ENCODE measurements at regions not wholly inside any gene's neighbourhood (a gene's known extent, or its start where the extent isn't known, plus 50 kb on each side); places are given as distances from the start of the nearest gene placed in this dataset.

DNA sequence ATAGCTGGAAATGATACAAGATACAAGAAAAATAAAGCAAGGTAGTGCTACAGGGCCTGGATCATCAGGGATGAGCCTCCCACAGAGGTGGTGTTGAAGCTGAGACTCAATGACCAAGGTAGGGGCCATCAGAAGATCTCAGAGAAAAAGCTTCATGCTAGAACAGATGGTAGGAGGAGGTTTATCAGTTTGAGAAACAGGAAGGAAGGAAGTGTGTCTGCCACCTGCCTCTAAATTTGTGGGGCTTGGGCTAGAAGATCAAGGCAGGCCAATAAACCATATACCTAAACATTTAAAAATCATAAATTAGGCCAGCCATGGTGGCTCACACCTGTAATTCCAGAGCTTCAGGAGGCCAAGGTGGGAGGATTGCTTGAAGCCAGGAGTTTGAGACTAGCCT is 410.8 kb upstream of the PRKCQ start:
- Mint-ChIP-seq H3K27ac (ENCODE audit: unreplicated experiment) (no peak overlapping the region), H3K4me3 (ENCODE audit: unreplicated experiment) (no peak overlapping the region), H3K4me1 (ENCODE audit: low read depth, unreplicated experiment) (no peaks in the 10 kb centered on the region), H3K9me3 (ENCODE audit: unreplicated experiment) (no peaks in the 10 kb centered on the region), H3K27me3 (ENCODE audit: insufficient read depth, unreplicated experiment) (peaks cover 3% of the 10 kb centered on the region), H3K36me3 (ENCODE audit: insufficient read depth, unreplicated experiment) (no peaks in the 10 kb centered on the region)
- no TSS peak for BruUV-seq (replicated peaks)
- 0 out of 2 replicates have a peak, but pooled peaks cover 2% of the 10 kb centered on the region for H3K9me3 ChIP-seq
- ChIA-PET POLR2A (no interaction called here), CTCF (no interaction called here)
- no peak for DNase-seq
- no peaks in the 10 kb centered on the region for H3K4me1 ChIP-seq
- no peak overlapping the region for H3K4me3 ChIP-seq (ENCODE audit: low read depth, low read length)
- H3K27me3 ChIP-seq (replicated peaks; ENCODE audit: control insufficient read depth, insufficient read depth, low read length) = no peaks in the 10 kb centered on the region
- TF ChIP-seq, protein P1, sequence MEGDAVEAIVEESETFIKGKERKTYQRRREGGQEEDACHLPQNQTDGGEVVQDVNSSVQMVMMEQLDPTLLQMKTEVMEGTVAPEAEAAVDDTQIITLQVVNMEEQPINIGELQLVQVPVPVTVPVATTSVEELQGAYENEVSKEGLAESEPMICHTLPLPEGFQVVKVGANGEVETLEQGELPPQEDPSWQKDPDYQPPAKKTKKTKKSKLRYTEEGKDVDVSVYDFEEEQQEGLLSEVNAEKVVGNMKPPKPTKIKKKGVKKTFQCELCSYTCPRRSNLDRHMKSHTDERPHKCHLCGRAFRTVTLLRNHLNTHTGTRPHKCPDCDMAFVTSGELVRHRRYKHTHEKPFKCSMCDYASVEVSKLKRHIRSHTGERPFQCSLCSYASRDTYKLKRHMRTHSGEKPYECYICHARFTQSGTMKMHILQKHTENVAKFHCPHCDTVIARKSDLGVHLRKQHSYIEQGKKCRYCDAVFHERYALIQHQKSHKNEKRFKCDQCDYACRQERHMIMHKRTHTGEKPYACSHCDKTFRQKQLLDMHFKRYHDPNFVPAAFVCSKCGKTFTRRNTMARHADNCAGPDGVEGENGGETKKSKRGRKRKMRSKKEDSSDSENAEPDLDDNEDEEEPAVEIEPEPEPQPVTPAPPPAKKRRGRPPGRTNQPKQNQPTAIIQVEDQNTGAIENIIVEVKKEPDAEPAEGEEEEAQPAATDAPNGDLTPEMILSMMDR (IDR thresholded peaks at IDR 0.05; ENCODE audit: insufficient read depth in 1 of 2, low read depth in 1 of 2, low read length in 1 of 2, severe bottlenecking in 1 of 2, unreplicated experiment in 1 of 2) = no peak
- intact Hi-C loops (cut with micrococcal nuclease; ENCODE audit: unreplicated experiment) = no loop called here
- no peaks in the 10 kb centered on the region for H3K36me3 ChIP-seq (ENCODE audit: control insufficient read depth, insufficient read depth, low read length)

DNA sequence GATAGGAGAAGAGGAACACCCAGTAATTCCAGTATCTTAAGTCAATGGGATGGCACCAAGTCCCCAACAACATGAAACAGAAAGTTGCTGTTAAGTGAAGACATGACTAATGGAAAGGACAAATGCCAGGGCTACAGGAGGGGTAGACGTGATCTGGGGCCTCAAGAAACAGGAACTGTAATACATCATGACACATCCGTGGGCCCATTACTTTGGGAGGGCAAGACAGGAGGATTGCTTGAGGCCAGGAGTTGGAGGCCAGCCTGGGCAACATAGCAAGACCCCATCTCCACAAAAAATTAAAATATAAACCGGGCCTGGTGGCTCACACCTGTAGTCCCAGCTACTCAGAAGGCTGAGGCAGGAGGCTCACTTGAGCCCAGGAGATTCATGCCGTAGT is 408.6 kb upstream of the PRKCQ start:
- H3K4me1 Mint-ChIP-seq (ENCODE audit: low read depth, unreplicated experiment) = no peaks in the 10 kb centered on the region
- POLR2A ChIA-PET = no interaction called here

DNA sequence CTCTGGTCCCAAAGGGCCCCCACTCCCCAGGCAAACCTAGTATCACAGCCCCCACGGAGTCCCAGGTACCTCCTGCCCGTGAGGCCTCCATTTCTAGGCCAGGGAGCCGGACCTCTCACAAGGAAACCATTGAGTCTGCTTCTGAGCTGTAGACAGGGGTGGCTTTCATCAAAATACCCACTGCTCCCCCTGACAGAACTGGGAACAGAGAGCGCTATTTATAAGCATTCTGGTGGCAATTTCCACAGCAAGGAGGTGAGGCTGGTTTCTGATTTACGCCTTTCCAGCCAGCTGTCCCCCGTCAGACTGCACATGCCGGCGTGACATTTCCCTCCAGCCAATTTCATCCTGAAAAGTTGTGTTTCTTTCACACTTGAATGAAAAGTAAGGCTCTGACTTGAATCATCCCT is 407.5 kb upstream of the PRKCQ start:
- Histone ChIP-seq H3K9me3 (0 out of 2 replicates have a peak, but pooled peaks cover 5% of the 10 kb centered on the region), H3K27me3 (replicated peaks; ENCODE audit: control insufficient read depth, insufficient read depth, low read length) (no peaks in the 10 kb centered on the region), H3K4me3 (ENCODE audit: low read depth, low read length) (no peak overlapping the region), H3K36me3 (ENCODE audit: control insufficient read depth, insufficient read depth, low read length) (no peaks in the 10 kb centered on the region), H3K4me1 (no peaks in the 10 kb centered on the region)
- Mint-ChIP-seq H3K9me3 (ENCODE audit: unreplicated experiment) (peaks cover 7% of the 10 kb centered on the region), H3K4me3 (ENCODE audit: unreplicated experiment) (no peak overlapping the region), H3K36me3 (ENCODE audit: insufficient read depth, unreplicated experiment) (no peaks in the 10 kb centered on the region), H3K4me1 (ENCODE audit: low read depth, unreplicated experiment) (no peaks in the 10 kb centered on the region), H3K27me3 (ENCODE audit: insufficient read depth, unreplicated experiment) (peaks cover 3% of the 10 kb centered on the region), H3K27ac (ENCODE audit: unreplicated experiment) (no peak overlapping the region)
- TF ChIP-seq, protein P1 (IDR thresholded peaks at IDR 0.05; ENCODE audit: insufficient read depth in 1 of 2, low read depth in 1 of 2, low read length in 1 of 2, severe bottlenecking in 1 of 2, unreplicated experiment in 1 of 2) = no peak
- no peak for DNase-seq
- intact Hi-C loops (cut with micrococcal nuclease; ENCODE audit: unreplicated experiment) = no loop called here
- ChIA-PET CTCF (no interaction called here), POLR2A (no interaction called here)
- BruUV-seq (replicated peaks) = no TSS peak

More for the DNA sequence above, 408.6 kb upstream of the PRKCQ start:
- Histone ChIP-seq H3K4me3 (ENCODE audit: low read depth, low read length) (no peak overlapping the region), H3K36me3 (ENCODE audit: control insufficient read depth, insufficient read depth, low read length) (no peaks in the 10 kb centered on the region), H3K4me1 (no peaks in the 10 kb centered on the region), H3K9me3 (0 out of 2 replicates have a peak, but pooled peaks cover 2% of the 10 kb centered on the region), H3K27me3 (replicated peaks; ENCODE audit: control insufficient read depth, insufficient read depth, low read length) (no peaks in the 10 kb centered on the region)
- H3K4me3 Mint-ChIP-seq (ENCODE audit: unreplicated experiment) = no peak overlapping the region
- no TSS peak for BruUV-seq (replicated peaks)
- intact Hi-C loops (cut with micrococcal nuclease; ENCODE audit: unreplicated experiment) = no loop called here
- CTCF ChIA-PET = no interaction called here
- TF ChIP-seq, protein P1 (IDR thresholded peaks at IDR 0.05; ENCODE audit: insufficient read depth in 1 of 2, low read depth in 1 of 2, low read length in 1 of 2, severe bottlenecking in 1 of 2, unreplicated experiment in 1 of 2) = no peak
- no peak for DNase-seq
- H3K27me3 Mint-ChIP-seq (ENCODE audit: insufficient read depth, unreplicated experiment) = peaks cover 5% of the 10 kb centered on the region
- no peak overlapping the region for H3K27ac Mint-ChIP-seq (ENCODE audit: unreplicated experiment)
- peaks cover 7% of the 10 kb centered on the region for H3K9me3 Mint-ChIP-seq (ENCODE audit: unreplicated experiment)
- H3K36me3 Mint-ChIP-seq (ENCODE audit: insufficient read depth, unreplicated experiment) = no peaks in the 10 kb centered on the region
